ENCODE measurements at regions not wholly inside any gene's neighbourhood (a gene's known extent, or its start where the extent isn't known, plus 50 kb on each side); places are given as distances from the start of the nearest gene placed in this dataset.

- H3K36me3 ChIP-seq, result no peaks in the 10 kb centered on the region
- intact Hi-C loops (cut with DNase I; ENCODE audit: low total_unique reads), result no loop called here
- H3K9me3 ChIP-seq, result no peaks in the 10 kb centered on the region
- no peak overlapping the region for H3K27ac ChIP-seq
- no peak overlapping the region for H3K4me3 ChIP-seq
- TF ChIP-seq POLR2AphosphoS5 (IDR thresholded peaks at IDR 0.05), result no peak
- TF ChIP-seq EP300 (IDR thresholded peaks at IDR 0.05), result no peak
- TF ChIP-seq CTCF (IDR thresholded peaks at IDR 0.05), result no peak
- no peak for TF ChIP-seq POLR2A (IDR thresholded peaks at IDR 0.05)
- DNase-seq, result no peak
- H3K27me3 ChIP-seq, result no peaks in the 10 kb centered on the region
- 80 to 86% (median 84%) methylated on average over 7 of the region's 7 CpGs for WGBS, 5 donors
- H3K4me1 ChIP-seq, result no peaks in the 10 kb centered on the region
These were observed 50.0 kb upstream of the CDIN1 start for GRCh38 chr15:36529296-36530011.

Small RNA genes in the stretch of these regions (small RNA-seq; reads per million reads assigned to genes)
- gene AC068867.1 (0 reads per million in 4 donors), gene MIR4510 (0 reads per million in 4 donors)
